ENCODE measurements at regions not wholly inside any gene's neighbourhood (a gene's known extent, or its start where the extent isn't known, plus 50 kb on each side); places are given as distances from the start of the nearest gene placed in this dataset.

- H3K27ac Mint-ChIP-seq: no peak overlapping the region
- H3K4me1 ChIP-seq: peaks cover 18% of the 10 kb centered on the region
- no peaks in the 10 kb centered on the region for H4K20me1 ChIP-seq (ENCODE audit: low read depth)
- no peak overlapping the region for H3K4me3 ChIP-seq
- H3K36me3 Mint-ChIP-seq: no peaks in the 10 kb centered on the region
- no peak overlapping the region for H3K9ac ChIP-seq
- H3K4me1 Mint-ChIP-seq: peaks cover 21% of the 10 kb centered on the region
- H2AFZ ChIP-seq (replicated peaks): no peak overlapping the region
- H3K9me3 ChIP-seq (ENCODE audit: low read depth): no peaks in the 10 kb centered on the region
- H3K9me3 Mint-ChIP-seq: no peaks in the 10 kb centered on the region
- no peaks in the 10 kb centered on the region for H3K36me3 ChIP-seq
- H3K4me2 ChIP-seq: no peak overlapping the region
- H3K27me3 ChIP-seq: no peaks in the 10 kb centered on the region
- no peak overlapping the region for H3K4me3 Mint-ChIP-seq
- no peak for DNase-seq (ENCODE audit: low spot score)
- no peak overlapping the region for H3K27ac ChIP-seq
- no peaks in the 10 kb centered on the region for H3F3A ChIP-seq (ENCODE audit: low read depth)
- no peaks in the 10 kb centered on the region for H3K79me2 ChIP-seq (ENCODE audit: low read depth)
- TF ChIP-seq EZH2phosphoT487 (IDR thresholded peaks at IDR 0.05) (no peak), EZH2 (IDR thresholded peaks at IDR 0.05) (no peak), CTCF (IDR thresholded peaks at IDR 0.05) (no peak)
- peaks cover 16% of the 10 kb centered on the region for H3K27me3 Mint-ChIP-seq (ENCODE audit: insufficient read depth, low read depth)
These were observed 447.7 kb downstream of the SIPA1L2 start for GRCh38 chr1:232182236-232182635.

- H3K4me1 Mint-ChIP-seq: peaks cover 24% of the 10 kb centered on the region
- H3K36me3 ChIP-seq: no peaks in the 10 kb centered on the region
- H4K20me1 ChIP-seq (ENCODE audit: low read depth): no peaks in the 10 kb centered on the region
- DNase-seq (ENCODE audit: low spot score): no peak
- no peaks in the 10 kb centered on the region for H3K36me3 Mint-ChIP-seq
- peaks cover 20% of the 10 kb centered on the region for H3K27me3 Mint-ChIP-seq (ENCODE audit: insufficient read depth, low read depth)
- TF ChIP-seq EZH2 (IDR thresholded peaks at IDR 0.05): no peak
- no peak for TF ChIP-seq EZH2phosphoT487 (IDR thresholded peaks at IDR 0.05)
- TF ChIP-seq CTCF (IDR thresholded peaks at IDR 0.05): no peak
- H3K4me1 ChIP-seq: peaks cover 18% of the 10 kb centered on the region
- H2AFZ ChIP-seq (replicated peaks): peak overlapping the region; percentile 63
- no peak overlapping the region for H3K4me3 ChIP-seq
- H3K4me2 ChIP-seq: no peak overlapping the region
- no peaks in the 10 kb centered on the region for H3F3A ChIP-seq (ENCODE audit: low read depth)
- no peak overlapping the region for H3K27ac Mint-ChIP-seq
- no peak overlapping the region for H3K4me3 Mint-ChIP-seq
- no peaks in the 10 kb centered on the region for H3K9me3 ChIP-seq (ENCODE audit: low read depth)
- H3K79me2 ChIP-seq (ENCODE audit: low read depth): no peaks in the 10 kb centered on the region
- H3K27ac ChIP-seq: no peak overlapping the region
- H3K27me3 ChIP-seq: no peaks in the 10 kb centered on the region
- H3K9me3 Mint-ChIP-seq: peaks cover 2% of the 10 kb centered on the region
- H3K9ac ChIP-seq: no peak overlapping the region
These were observed 449.2 kb downstream of the SIPA1L2 start for GRCh38 chr1:232180779-232181136.

- no peaks in the 10 kb centered on the region for H3K79me2 ChIP-seq (ENCODE audit: low read depth)
- peaks cover 2% of the 10 kb centered on the region for H3K9me3 Mint-ChIP-seq
- no peak overlapping the region for H3K4me3 Mint-ChIP-seq
- peak; percentile 21 for DNase-seq (ENCODE audit: low spot score)
- H3K9me3 ChIP-seq (ENCODE audit: low read depth): no peaks in the 10 kb centered on the region
- H3K27me3 ChIP-seq: no peaks in the 10 kb centered on the region
- no peaks in the 10 kb centered on the region for H3F3A ChIP-seq (ENCODE audit: low read depth)
- H4K20me1 ChIP-seq (ENCODE audit: low read depth): no peaks in the 10 kb centered on the region
- H3K27ac Mint-ChIP-seq: peak overlapping the region; percentile 55
- H3K27me3 Mint-ChIP-seq (ENCODE audit: insufficient read depth, low read depth): peaks cover 20% of the 10 kb centered on the region
- H3K36me3 Mint-ChIP-seq: no peaks in the 10 kb centered on the region
- H3K36me3 ChIP-seq: no peaks in the 10 kb centered on the region
- H3K4me3 ChIP-seq: no peak overlapping the region
- no peak overlapping the region for H3K9ac ChIP-seq
- H3K4me1 Mint-ChIP-seq: peaks cover 26% of the 10 kb centered on the region
- TF ChIP-seq CTCF (IDR thresholded peaks at IDR 0.05): no peak
- TF ChIP-seq EZH2phosphoT487 (IDR thresholded peaks at IDR 0.05): no peak
- TF ChIP-seq EZH2 (IDR thresholded peaks at IDR 0.05): no peak
- peaks cover 18% of the 10 kb centered on the region for H3K4me1 ChIP-seq
- peak overlapping the region; percentile 21 for H3K4me2 ChIP-seq
- H3K27ac ChIP-seq: no peak overlapping the region
- H2AFZ ChIP-seq (replicated peaks): peak overlapping the region; percentile 82
These were observed 449.8 kb downstream of the SIPA1L2 start for GRCh38 chr1:232179896-232180778.
